Loucy (cell line): ENCODE measurements at regions not wholly inside any gene's neighbourhood (a gene's known extent, or its start where the extent isn't known, plus 50 kb on each side); places are given as distances from the start of the nearest gene placed in this dataset.

Experiments
- H2AFZ ChIP-seq: fragments of 200-600 bp; sonication (generic); 2 replicates; pipeline ENCODE4 v1.6.0; 2016; ENCODE audit warnings: antibody characterized with exemption, mild to moderate bottlenecking, low read length, moderate library complexity
- H3F3A ChIP-seq: fragments of 200-600 bp; 2 replicates; pipeline ENCODE4 v1.6.0; 2016; ENCODE audit warnings: antibody characterized with exemption, low read depth, mild to moderate bottlenecking
- H3K27me3 ChIP-seq: fragments of 200-600 bp; sonication (generic); 2 replicates; pipeline ENCODE4 v1.6.1; 2014; ENCODE audit warnings: low read length, mild to moderate bottlenecking; ENCODE audit not compliant: insufficient read depth, poor library complexity, severe bottlenecking
- H3K36me3 ChIP-seq: fragments of 200-600 bp; sonication (generic); 2 replicates; pipeline ENCODE4 v1.6.1; 2016; ENCODE audit warnings: low read length; ENCODE audit not compliant: insufficient read depth
- H3K4me1 ChIP-seq: fragments of 200-600 bp; sonication (generic); 2 replicates; pipeline ENCODE4 v1.5.1; 2014; ENCODE audit warnings: low read length, mild to moderate bottlenecking; ENCODE audit not compliant: insufficient read depth, poor library complexity, severe bottlenecking
- H3K4me2 ChIP-seq: fragments of 200-600 bp; sonication (generic); 2 replicates; pipeline ENCODE4 v1.6.0; 2014; ENCODE audit warnings: antibody characterized with exemption, low read length, low read depth, mild to moderate bottlenecking; ENCODE audit not compliant: poor library complexity, severe bottlenecking
- H3K4me3 ChIP-seq: fragments of 200-600 bp; sonication (generic); 2 replicates; pipeline ENCODE4 v1.5.1; 2014; ENCODE audit warnings: low read length, mild to moderate bottlenecking, mixed read lengths; ENCODE audit not compliant: poor library complexity, severe bottlenecking
- H3K79me2 ChIP-seq: fragments of 200-600 bp; sonication (generic); 2 replicates; pipeline ENCODE4 v1.6.1; 2014; ENCODE audit warnings: low read length; ENCODE audit not compliant: insufficient read depth
- H3K9ac ChIP-seq: fragments of 200-600 bp; sonication (generic); 2 replicates; pipeline ENCODE4 v1.6.0; 2014; ENCODE audit warnings: mild to moderate bottlenecking, low read depth, low read length, moderate library complexity; ENCODE audit not compliant: poor library complexity, severe bottlenecking
- H3K9me2 ChIP-seq: fragments of 200-600 bp; sonication (generic); replicated peaks from 2 replicates; pipeline ENCODE4 v1.6.1; 2016; ENCODE audit warnings: low read depth, low read length, mixed read lengths
- H3K9me3 ChIP-seq: fragments of 200-600 bp; sonication (generic); 2 replicates; pipeline ENCODE4 v1.6.1; 2014; ENCODE audit warnings: mild to moderate bottlenecking, antibody characterized with exemption, low read length, low read depth; ENCODE audit not compliant: insufficient read depth
- H4K20me1 ChIP-seq: fragments of 200-600 bp; sonication (generic); 2 replicates; pipeline ENCODE4 v1.6.0; 2014; ENCODE audit warnings: antibody characterized with exemption, low read length, mild to moderate bottlenecking; ENCODE audit not compliant: insufficient read depth, poor library complexity, severe bottlenecking
- EZH2phosphoT487 ChIP-seq: fragments of 200-600 bp; IDR thresholded peaks from 2 replicates; pipeline ENCODE4 v1.6.1; 2018; ENCODE audit warnings: antibody characterized with exemption, mild to moderate bottlenecking, moderate library complexity, borderline replicate concordance
- TF ChIP-seq, protein P1 (sequence below): fragments of 200-600 bp; sonication (generic); conservative IDR thresholded peaks from 2 replicates; pipeline ENCODE4 v1.5.1; 2014; ENCODE audit warnings: mild to moderate bottlenecking, antibody characterized with exemption, low read length

- TF ChIP-seq EZH2phosphoT487, result no peak
- TF ChIP-seq, protein P1, sequence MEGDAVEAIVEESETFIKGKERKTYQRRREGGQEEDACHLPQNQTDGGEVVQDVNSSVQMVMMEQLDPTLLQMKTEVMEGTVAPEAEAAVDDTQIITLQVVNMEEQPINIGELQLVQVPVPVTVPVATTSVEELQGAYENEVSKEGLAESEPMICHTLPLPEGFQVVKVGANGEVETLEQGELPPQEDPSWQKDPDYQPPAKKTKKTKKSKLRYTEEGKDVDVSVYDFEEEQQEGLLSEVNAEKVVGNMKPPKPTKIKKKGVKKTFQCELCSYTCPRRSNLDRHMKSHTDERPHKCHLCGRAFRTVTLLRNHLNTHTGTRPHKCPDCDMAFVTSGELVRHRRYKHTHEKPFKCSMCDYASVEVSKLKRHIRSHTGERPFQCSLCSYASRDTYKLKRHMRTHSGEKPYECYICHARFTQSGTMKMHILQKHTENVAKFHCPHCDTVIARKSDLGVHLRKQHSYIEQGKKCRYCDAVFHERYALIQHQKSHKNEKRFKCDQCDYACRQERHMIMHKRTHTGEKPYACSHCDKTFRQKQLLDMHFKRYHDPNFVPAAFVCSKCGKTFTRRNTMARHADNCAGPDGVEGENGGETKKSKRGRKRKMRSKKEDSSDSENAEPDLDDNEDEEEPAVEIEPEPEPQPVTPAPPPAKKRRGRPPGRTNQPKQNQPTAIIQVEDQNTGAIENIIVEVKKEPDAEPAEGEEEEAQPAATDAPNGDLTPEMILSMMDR, result no peak
- Histone ChIP-seq H3K36me3 (no peaks in the 10 kb centered on the region), H3K4me1 (no peaks in the 10 kb centered on the region), H3K27me3 (no peaks in the 10 kb centered on the region), H3K4me2 (no peak overlapping the region), H3K9me3 (peaks cover 16% of the 10 kb centered on the region; the same call in 1 of the 2 replicates), H2AFZ (no peak overlapping the region), H3K4me3 (no peak overlapping the region), H3K79me2 (no peaks in the 10 kb centered on the region), H3K9ac (no peak overlapping the region), H3F3A (no peaks in the 10 kb centered on the region), H4K20me1 (no peaks in the 10 kb centered on the region), H3K9me2 (no peaks in the 10 kb centered on the region)
Observed at GRCh38 chr11:54927704-54928103, 221.1 kb downstream of the OR4A5 start.

- H3F3A ChIP-seq, result no peaks in the 10 kb centered on the region
- H2AFZ ChIP-seq, result no peak overlapping the region
- H3K4me3 ChIP-seq, result no peak overlapping the region
- H3K4me1 ChIP-seq, result no peaks in the 10 kb centered on the region
- H4K20me1 ChIP-seq, result no peaks in the 10 kb centered on the region
- TF ChIP-seq, protein P1, result no peak
- TF ChIP-seq EZH2phosphoT487, result no peak
- H3K9me3 ChIP-seq, result peaks cover 17% of the 10 kb centered on the region; the same call in 1 of the 2 replicates
- H3K27me3 ChIP-seq, result no peaks in the 10 kb centered on the region
- no peaks in the 10 kb centered on the region for H3K9me2 ChIP-seq
- no peak overlapping the region for H3K9ac ChIP-seq
- no peak overlapping the region for H3K4me2 ChIP-seq
- no peaks in the 10 kb centered on the region for H3K79me2 ChIP-seq
- no peaks in the 10 kb centered on the region for H3K36me3 ChIP-seq
Observed at GRCh38 chr11:54930930-54931329, 224.3 kb downstream of the OR4A5 start.

DNA sequence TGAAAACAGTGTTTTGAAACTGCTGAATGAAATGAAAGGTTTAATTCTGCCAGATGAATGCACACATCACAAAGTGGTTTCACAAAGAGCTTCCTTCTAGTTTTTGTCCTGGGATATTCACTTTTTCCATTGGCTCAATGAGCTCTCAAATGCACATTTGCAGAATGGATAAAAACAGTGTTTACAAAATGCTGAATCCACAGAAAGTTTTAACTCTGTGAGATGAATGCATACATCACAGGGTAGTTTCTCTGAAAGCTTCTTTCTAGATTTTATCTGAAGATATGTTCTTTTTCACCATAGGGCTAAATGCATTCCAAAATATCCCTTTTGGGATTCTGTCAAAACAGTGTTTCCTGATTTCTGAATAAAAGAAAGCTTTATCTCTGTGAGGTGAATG is 237.6 kb downstream of the OR4A5 start:
- Histone ChIP-seq H3K9me3 (no peaks in the 10 kb centered on the region; the same call in 1 of the 2 replicates), H3K27me3 (no peaks in the 10 kb centered on the region), H3K4me1 (no peaks in the 10 kb centered on the region), H3K4me3 (no peak overlapping the region), H3K9me2 (no peaks in the 10 kb centered on the region), H3F3A (no peaks in the 10 kb centered on the region), H3K36me3 (no peaks in the 10 kb centered on the region), H4K20me1 (no peaks in the 10 kb centered on the region), H2AFZ (no peak overlapping the region), H3K4me2 (no peak overlapping the region), H3K79me2 (no peaks in the 10 kb centered on the region), H3K9ac (no peak overlapping the region)
- TF ChIP-seq, protein P1, result no peak
- TF ChIP-seq EZH2phosphoT487, result no peak
